Sigmoid colon (tissue), 4 donors: ENCODE measurements at regions not wholly inside any gene's neighbourhood (a gene's known extent, or its start where the extent isn't known, plus 50 kb on each side); places are given as distances from the start of the nearest gene placed in this dataset.

ENCODE experiments used
- EP300 ChIP-seq, 4 donors: sonication (generic); formaldehyde crosslinking; IDR thresholded peaks; one replicate each; pipeline ENCODE4 v1.6.1; 2017; ENCODE audit warnings: antibody characterized with exemption in 4 of 4
- POLR2A ChIP-seq, 2 donors: fragments of 450-650 bp; IDR thresholded peaks; one replicate each; pipeline ENCODE4 v1.6.1; 2016; ENCODE audit warnings: antibody characterized with exemption in 2 of 2, mild to moderate bottlenecking in 2 of 2, moderate library complexity in 2 of 2
- POLR2AphosphoS5 ChIP-seq, 4 donors: sonication (generic); formaldehyde crosslinking; IDR thresholded peaks; one replicate each; pipeline ENCODE4 v1.6.1; 2017; ENCODE audit warnings: antibody characterized with exemption in 4 of 4
- TF ChIP-seq, protein P1 (sequence below), 4 experiments: fragments of 450-650 bp in 3 of 4; fragments of 200-600 bp in 1 of 4; IDR thresholded peaks; one replicate each; pipeline ENCODE4 v1.5.1; 2016 to 2019; ENCODE audit warnings: antibody characterized with exemption in 4 of 4, mild to moderate bottlenecking in 3 of 4, moderate library complexity in 2 of 4

DNA sequence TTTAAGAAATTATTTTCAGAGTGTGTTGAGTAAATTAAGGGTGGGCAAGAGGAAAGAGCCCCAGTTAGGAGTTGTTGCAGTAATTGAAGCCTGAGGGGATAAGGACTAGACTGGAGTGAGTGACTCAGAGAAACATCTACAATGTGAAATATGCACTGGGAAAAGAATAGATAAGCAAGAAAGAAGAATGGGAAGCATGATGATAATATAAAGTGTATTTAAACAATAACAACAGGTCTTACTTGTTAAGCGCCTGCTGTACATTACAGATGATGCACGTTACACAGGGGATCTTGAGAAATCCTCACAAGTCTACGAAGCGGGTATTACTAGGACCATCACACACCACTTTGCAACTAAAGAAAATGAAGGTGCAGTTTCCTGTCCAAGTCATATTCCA, 73.6 kb upstream of the STK17B start:
- TF ChIP-seq, protein P1, sequence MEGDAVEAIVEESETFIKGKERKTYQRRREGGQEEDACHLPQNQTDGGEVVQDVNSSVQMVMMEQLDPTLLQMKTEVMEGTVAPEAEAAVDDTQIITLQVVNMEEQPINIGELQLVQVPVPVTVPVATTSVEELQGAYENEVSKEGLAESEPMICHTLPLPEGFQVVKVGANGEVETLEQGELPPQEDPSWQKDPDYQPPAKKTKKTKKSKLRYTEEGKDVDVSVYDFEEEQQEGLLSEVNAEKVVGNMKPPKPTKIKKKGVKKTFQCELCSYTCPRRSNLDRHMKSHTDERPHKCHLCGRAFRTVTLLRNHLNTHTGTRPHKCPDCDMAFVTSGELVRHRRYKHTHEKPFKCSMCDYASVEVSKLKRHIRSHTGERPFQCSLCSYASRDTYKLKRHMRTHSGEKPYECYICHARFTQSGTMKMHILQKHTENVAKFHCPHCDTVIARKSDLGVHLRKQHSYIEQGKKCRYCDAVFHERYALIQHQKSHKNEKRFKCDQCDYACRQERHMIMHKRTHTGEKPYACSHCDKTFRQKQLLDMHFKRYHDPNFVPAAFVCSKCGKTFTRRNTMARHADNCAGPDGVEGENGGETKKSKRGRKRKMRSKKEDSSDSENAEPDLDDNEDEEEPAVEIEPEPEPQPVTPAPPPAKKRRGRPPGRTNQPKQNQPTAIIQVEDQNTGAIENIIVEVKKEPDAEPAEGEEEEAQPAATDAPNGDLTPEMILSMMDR (IDR thresholded peaks at IDR 0.05), result no peak
- TF ChIP-seq POLR2A (IDR thresholded peaks at IDR 0.05), result no peak
- no peak for TF ChIP-seq POLR2AphosphoS5 (IDR thresholded peaks at IDR 0.05)
- TF ChIP-seq EP300 (IDR thresholded peaks at IDR 0.05), result no peak
